ENCODE measurements at regions not wholly inside any gene's neighbourhood (a gene's known extent, or its start where the extent isn't known, plus 50 kb on each side); places are given as distances from the start of the nearest gene placed in this dataset.
"Not testable (repeated sequence)": the region's sequence is repeated elsewhere in the genome, so short reads cannot be mapped to it uniquely, and the experiment has no call there.

- TF ChIP-seq CTCF (IDR thresholded peaks at IDR 0.05; ENCODE audit: low read depth, low read length, missing input control); RAD21 (IDR thresholded peaks at IDR 0.05); YY1 (IDR thresholded peaks at IDR 0.05); TAF1 (conservative IDR thresholded peaks at IDR 0.05); MAX (IDR thresholded peaks at IDR 0.05); HNF4A (conservative IDR thresholded peaks at IDR 0.05); ZBTB33 (IDR thresholded peaks at IDR 0.05); ATF3 (IDR thresholded peaks at IDR 0.05); REST (IDR thresholded peaks at IDR 0.05); SP1 (IDR thresholded peaks at IDR 0.05): not testable (repeated sequence)
Measured at GRCh38 chr3:48101301-48101650, 85.1 kb upstream of the MAP4 start.
